NCI-H526 treated with DMSO at 0.1 percent for 48 hours (cell line): ENCODE measurements at regions not wholly inside any gene's neighbourhood (a gene's known extent, or its start where the extent isn't known, plus 50 kb on each side); places are given as distances from the start of the nearest gene placed in this dataset.

Experiments
- DNase-seq: peaks from one replicate; lab custom pipeline; 2025; lab: John Stamatoyannopoulos, UW

DNA sequence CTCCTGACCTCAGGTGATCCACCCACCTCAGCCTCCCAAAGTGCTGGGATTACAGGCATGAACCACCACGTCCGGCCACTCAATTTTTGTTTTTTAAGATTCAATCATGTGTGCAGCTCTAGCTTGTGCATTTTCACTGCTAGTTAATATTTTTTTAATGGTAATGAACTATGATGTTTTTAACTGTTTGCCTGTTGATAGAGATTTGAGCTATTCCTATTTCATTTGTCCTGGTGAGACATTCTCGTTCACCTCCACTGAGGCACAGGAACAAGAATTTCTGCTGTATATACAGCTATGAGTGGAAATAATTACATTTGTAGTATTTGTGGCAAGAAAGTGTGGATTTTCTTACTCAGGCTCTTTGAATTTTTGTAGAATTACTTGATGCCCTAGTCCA lies 137.7 kb upstream of the MYOCD start:
- DNase-seq = no peak

- no peak for DNase-seq
Observed at GRCh38 chr17:12530161-12530560, 135.5 kb upstream of the MYOCD start.

- no peak for DNase-seq
Observed at GRCh38 chr17:12536021-12536420, 129.7 kb upstream of the MYOCD start.

GRCh38 chr17:12536472-12536871 lies 129.2 kb upstream of the MYOCD start:
- no peak for DNase-seq

GRCh38 chr17:12537436-12537835 lies 128.3 kb upstream of the MYOCD start:
- no peak for DNase-seq

- DNase-seq = no peak
Observed at GRCh38 chr17:12538003-12538402, 127.7 kb upstream of the MYOCD start.

- no peak for DNase-seq
Observed at GRCh38 chr17:12545877-12546513, 119.7 kb upstream of the MYOCD start.

DNA sequence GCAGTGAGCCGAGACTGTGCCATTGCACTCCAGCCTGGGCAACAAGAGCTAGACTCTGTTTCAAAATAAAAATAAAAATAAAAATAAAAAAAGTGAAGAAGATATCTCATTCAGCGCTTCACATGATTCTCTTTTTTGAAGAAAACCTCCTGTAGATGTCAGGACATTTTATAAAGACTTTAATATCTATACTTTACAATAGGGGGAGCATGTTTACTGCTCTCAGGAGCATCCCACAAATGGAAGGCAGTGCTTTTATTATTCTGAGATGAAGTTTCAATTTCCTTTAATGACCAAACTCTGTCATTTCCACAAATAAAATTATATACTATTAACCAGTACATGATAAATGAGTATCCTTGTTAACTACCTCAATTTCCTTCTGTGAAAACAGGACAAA lies 118.7 kb upstream of the MYOCD start:
- no peak for DNase-seq

DNA sequence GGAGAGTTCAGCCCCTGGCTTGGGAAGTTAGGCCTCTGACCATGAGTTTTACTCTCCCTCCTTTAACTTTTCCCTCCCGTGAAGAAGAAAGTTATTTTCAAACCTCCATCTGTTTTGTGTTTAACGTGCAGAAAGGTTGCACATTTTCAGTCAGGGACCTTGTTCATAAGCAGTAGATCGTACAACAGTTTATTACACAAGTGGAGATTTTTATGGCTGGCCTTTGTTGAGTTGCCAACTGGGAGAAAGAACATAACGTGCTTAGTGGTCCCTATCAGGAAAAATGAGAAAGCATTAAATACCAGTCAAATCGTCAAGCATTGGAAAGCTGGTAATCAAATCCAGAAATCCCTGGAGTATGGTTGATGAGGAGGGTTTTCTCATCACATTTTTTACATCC lies 117.9 kb upstream of the MYOCD start:
- no peak for DNase-seq

DNA sequence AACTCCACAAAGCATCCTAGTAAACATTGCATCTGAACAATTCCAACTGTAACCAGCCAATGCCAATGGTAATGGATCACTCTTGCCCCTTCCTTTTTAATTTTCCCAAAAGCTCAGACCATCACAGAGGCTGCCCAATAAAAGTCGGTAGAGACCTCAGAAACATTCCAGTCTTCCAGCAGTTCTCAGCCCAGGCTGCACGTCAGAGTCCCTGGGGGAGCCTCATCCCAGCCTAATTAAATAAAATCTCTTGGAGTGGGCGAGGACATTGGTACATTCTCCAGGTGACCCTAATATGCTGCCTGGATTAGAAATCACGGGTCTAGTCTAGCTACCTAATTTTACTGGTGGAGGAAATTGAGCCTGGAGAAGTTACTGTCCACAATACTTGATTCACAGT lies 117.1 kb upstream of the MYOCD start:
- DNase-seq = no peak

- DNase-seq = no peak
Observed at GRCh38 chr17:12549499-12550041, 116.1 kb upstream of the MYOCD start.

- DNase-seq = no peak
Observed at GRCh38 chr17:12553625-12554024, 112.1 kb upstream of the MYOCD start.

DNA sequence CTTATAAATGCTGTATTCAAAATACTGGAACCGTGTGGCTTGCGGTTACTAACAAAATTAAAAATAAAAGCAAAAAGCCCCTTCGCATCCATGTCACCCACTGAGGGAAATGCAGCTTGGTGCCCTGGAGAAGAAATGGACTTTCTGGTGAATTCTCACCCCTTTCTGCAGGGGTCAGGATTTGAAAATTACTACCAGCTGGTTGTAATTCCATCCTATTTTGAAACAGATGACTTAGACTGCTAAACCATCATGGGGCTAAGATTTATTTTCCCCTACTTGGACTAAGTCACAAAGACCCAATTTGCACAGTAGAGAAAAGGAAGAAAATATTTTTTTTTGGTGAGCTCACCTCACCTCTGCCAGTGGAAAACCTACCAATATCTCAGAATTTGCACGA lies 111.4 kb upstream of the MYOCD start:
- DNase-seq = no peak

GRCh38 chr17:12566291-12566690 lies 99.4 kb upstream of the MYOCD start:
- no peak for DNase-seq

DNA sequence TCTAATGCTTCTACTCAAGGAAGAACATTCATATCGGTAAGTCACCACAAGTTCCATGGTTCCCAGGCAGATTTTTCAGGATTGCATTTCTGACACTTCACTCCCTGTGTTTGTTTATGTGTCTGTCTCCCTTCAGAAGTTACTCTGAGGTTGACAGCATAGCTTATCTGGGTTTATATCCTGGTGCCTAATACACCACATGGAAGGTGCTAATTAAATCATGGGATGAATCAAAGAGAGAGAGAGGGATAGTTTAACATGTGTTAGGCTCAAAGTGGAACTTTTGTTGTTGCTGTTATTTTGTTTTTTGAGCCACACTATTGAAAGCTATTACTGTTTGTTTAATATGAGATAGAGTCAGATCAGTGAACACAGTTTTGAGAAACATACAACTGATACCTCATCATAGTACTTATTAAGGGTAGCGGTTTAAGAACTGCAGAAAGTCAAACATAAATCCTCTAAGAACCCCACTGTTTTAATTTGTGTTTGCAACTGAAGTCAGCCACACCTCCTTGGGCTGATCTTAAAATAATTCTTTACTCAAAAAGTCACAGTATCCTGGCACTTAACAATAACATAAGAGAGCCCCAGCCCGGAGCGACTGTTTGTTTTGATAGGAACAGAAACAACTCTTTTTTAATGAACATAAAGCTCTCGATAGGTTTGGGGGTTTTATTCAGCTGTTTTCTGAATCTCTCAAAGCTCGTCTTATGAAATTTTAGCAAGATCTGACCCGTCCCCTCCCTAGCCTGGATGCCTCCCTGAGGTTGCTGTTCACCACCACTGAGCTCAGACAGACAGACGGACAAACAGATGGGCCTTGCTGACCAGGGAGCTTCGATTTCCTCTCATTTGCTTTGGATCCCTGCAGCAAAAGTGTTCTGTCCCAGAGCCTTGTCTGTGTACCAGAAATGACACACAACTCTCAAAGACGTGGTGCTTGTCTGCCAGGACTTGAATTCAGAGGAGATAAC lies 98.3 kb upstream of the MYOCD start:
- DNase-seq = no peak

- no peak for DNase-seq
Observed at GRCh38 chr17:12568358-12569251, 97.1 kb upstream of the MYOCD start.

GRCh38 chr17:12571606-12572005 lies 94.1 kb upstream of the MYOCD start:
- no peak for DNase-seq

GRCh38 chr17:12574525-12574924 lies 91.2 kb upstream of the MYOCD start:
- DNase-seq = no peak

DNA sequence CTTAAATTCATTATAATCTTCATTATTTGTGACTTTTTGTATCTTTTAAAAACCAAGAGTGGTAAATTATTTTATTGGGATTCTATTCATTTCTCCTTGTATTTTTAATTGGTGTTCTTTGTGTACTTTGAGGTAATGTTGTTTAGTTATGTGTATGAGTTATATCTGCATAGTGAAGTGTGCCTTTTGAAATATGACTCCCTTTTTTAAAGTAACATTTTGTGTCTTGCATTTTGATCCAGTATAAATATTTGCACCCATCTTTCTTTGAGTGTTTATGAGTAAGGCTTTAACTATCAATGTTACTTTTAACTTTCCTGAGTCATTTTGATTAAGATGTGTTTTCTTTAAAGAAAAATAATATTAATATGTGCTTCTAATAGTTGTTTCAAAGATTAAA lies 90.0 kb upstream of the MYOCD start:
- no peak for DNase-seq

GRCh38 chr17:12579288-12579687 lies 86.4 kb upstream of the MYOCD start:
- no peak for DNase-seq

- DNase-seq = no peak
Observed at GRCh38 chr17:12580640-12581039, 85.0 kb upstream of the MYOCD start.

DNA sequence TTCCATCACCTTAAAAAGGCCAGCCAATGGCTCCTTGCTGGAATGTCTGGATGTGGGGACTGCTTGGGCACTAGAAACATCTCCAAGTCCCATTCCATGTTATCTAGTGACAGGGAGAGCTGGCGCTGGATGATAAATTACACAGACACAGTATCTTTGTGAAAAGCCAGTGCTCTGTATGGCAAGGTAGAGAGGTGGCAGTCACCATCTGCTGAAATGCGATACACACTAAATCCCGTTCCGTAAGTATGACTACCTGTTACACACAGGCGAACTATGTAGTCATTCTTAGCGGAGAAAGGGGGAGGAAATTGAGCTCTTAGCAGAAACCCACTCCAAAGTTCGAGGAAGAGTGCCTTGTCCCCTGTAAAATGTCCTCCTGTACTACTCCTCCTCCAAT lies 81.0 kb upstream of the MYOCD start:
- no peak for DNase-seq
